Activated CD4-positive, alpha-beta memory T cell treated with anti-CD3 and anti-CD28 coated beads for 36 hours (primary cell): ENCODE measurements at regions not wholly inside any gene's neighbourhood (a gene's known extent, or its start where the extent isn't known, plus 50 kb on each side); places are given as distances from the start of the nearest gene placed in this dataset.
"Not testable (repeated sequence)": the region's sequence is repeated elsewhere in the genome, so short reads cannot be mapped to it uniquely, and the experiment has no call there.

Experiments
- CTCF ChIA-PET: fragments of 350-600 bp; sonication (Branson Sonifier 250); formaldehyde crosslinking; loops from one replicate; lab custom pipeline; 2021; ENCODE audit warnings: antibody characterized with exemption, inconsistent platforms; lab: Charles Lee
- POLR2A ChIA-PET: fragments of 350-600 bp; sonication (Branson Sonifier 250); formaldehyde crosslinking; loops from one replicate; lab custom pipeline; 2021; ENCODE audit warnings: antibody characterized with exemption; lab: Charles Lee
- DNase-seq: peaks from one replicate; pipeline ENCODE4 v3.0.0-alpha.2; 2020
- H3K27ac Mint-ChIP-seq: one replicate; pipeline ENCODE4 v1.8.0; 2021; ENCODE audit warnings: mixed read lengths
- H3K27me3 Mint-ChIP-seq: one replicate; pipeline ENCODE4 v1.8.0; 2021; ENCODE audit warnings: mixed read lengths
- H3K36me3 Mint-ChIP-seq: one replicate; pipeline ENCODE4 v1.8.0; 2021; ENCODE audit warnings: mixed read lengths
- H3K4me1 Mint-ChIP-seq: one replicate; pipeline ENCODE4 v1.8.0; 2021; ENCODE audit warnings: low read depth, mixed read lengths
- H3K4me3 Mint-ChIP-seq: one replicate; pipeline ENCODE4 v1.8.0; 2021; ENCODE audit warnings: mild to moderate bottlenecking, mixed read lengths
- H3K9me3 Mint-ChIP-seq: one replicate; pipeline ENCODE4 v1.8.0; 2021; ENCODE audit warnings: mixed read lengths
- intact Hi-C: fragments of 100-400 bp; cut with micrococcal nuclease; formaldehyde crosslinking; loops from one replicate; pipeline ENCODE4 v1.15.1; 2023

DNA sequence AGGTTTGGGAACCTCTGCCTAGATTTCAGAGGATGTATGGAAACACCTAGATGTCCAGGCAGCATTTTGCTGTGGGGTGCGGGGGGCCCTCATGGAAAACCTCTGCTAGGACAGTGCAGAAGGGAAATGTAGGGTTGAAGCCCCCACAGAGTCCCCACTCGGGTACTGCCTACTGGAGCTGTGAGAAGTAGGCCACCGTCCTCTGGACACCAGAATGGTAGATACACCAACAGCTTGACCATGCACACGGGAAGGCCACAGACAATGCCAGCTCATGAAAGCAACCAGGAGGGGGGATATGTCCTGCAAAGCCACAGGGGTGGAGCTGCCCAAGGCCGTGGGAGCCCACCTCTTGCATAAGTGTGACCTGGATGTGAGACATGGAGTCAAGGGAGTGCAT lies 1336.5 kb downstream of the SPATA31A7 start:
- H3K9me3 Mint-ChIP-seq, intact Hi-C loops, H3K27ac Mint-ChIP-seq, H3K27me3 Mint-ChIP-seq, CTCF ChIA-PET, H3K4me3 Mint-ChIP-seq, POLR2A ChIA-PET, H3K36me3 Mint-ChIP-seq, DNase-seq, H3K4me1 Mint-ChIP-seq: not testable (repeated sequence)

DNA sequence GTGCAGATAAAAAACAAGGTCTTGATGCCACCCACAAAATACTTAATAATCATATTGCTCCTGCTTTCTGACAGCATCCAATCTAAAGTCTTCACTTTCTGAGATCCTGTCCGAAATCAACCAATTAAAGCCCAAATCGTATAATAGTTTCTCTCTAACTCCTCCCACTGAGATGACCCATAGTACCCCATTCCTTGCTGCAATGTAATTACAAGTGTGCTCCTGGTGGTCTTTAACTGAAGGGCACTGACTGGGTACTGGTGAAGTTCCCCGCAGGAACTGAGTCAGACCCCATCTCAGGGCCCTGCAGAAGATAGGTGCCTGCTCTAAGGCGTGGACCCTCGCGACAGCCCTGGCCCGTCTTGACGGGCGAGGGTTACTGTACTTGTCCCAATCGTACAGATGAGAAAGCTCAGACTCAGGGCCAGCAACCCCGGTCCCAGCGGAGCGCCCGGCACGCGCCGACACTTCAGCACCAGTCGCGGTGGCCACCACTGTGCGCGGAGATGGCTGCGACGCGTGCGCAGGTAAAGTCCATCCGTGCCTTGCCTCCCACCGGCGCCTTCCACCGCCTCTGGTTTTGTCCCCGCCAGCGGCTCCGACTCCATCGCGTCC lies 1342.4 kb downstream of the SPATA31A7 start:
- intact Hi-C loops, H3K27ac Mint-ChIP-seq, CTCF ChIA-PET, H3K36me3 Mint-ChIP-seq, POLR2A ChIA-PET, DNase-seq, H3K27me3 Mint-ChIP-seq, H3K4me1 Mint-ChIP-seq, H3K4me3 Mint-ChIP-seq, H3K9me3 Mint-ChIP-seq: not testable (repeated sequence)

DNA sequence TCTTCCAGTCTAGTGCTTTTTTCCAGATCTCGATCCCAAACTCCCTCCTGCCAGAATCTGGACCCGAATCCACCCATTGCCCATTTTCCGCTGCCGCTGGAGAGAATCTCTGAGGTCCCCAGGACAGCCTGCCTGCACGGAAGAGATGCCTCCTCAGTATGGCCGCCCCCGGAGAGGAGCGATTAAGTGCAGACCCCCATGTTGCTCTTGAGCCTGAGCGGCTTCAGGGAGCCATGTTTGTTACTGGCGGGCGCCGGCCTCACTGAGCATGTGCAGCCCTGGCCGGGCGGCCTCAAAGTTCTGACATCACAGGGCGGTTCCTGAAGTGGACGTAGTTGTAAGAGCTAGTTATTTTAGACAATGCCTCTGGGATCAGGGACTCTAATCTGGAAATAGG lies 1342.9 kb downstream of the SPATA31A7 start:
- CTCF ChIA-PET, POLR2A ChIA-PET, H3K4me3 Mint-ChIP-seq, H3K27ac Mint-ChIP-seq, H3K36me3 Mint-ChIP-seq, intact Hi-C loops, H3K27me3 Mint-ChIP-seq, H3K9me3 Mint-ChIP-seq, H3K4me1 Mint-ChIP-seq, DNase-seq: not testable (repeated sequence)

DNA sequence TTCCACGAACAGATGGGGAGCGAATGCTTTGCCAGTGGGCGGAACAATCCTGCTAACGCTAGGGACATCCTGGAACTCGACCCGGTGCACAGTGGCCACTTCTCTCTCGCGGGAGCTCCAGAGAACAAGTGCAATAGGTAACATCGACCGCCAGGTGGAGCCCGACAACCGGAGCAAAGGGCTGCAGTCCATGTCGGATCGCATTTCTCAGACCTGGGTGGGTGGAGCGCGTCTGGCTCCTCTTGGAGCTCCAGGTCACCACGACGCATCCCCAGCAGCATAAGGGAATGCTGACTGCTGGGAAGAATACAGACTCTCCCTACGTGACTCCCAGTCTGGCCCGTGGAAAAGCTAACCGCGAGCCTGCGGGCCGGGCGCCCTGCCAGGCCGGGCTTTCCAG lies 1360.7 kb downstream of the SPATA31A7 start:
- H3K4me1 Mint-ChIP-seq, H3K36me3 Mint-ChIP-seq, H3K27me3 Mint-ChIP-seq, H3K4me3 Mint-ChIP-seq, DNase-seq, intact Hi-C loops, H3K27ac Mint-ChIP-seq, CTCF ChIA-PET, H3K9me3 Mint-ChIP-seq, POLR2A ChIA-PET: not testable (repeated sequence)

DNA sequence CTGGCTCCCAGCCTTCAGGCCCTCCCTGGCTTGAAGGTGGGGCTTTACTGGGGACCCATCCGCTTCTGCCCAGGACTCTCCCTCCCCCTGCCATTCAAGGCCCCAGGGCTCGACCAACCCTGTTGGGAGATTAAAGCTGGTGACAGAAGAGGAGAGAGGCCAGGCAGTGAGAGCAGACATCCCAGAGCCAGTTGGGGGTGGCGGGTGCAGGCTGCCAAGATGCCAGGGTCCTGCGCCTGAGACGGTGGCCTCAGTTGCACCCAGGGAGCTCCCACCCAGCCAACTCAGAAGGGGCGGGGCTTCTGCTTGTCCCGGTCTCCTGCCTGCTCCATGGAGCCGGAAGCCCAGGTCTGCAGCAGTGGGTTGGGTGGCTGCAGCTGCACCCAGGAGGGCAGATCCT lies 1370.8 kb downstream of the SPATA31A7 start:
- intact Hi-C loops = not testable (repeated sequence)

DNA sequence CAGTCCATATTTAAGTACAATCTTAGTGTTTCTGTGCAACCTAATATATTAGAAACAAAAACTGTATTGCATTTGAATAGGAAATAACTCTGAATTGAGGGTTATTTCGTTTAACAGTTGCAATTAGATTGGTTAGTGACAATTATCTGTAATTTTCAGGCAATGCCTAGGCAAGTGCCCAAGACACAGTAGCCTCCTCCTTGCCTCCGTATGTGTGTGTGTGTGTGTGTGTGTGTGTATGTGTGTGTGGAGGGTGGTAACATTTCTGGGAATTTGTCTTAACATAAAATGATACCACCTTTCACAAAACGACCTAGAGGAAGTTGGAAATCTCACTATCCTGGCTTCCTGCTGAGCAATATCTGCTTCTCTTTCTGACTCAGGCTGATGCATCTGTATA lies 1375.3 kb downstream of the SPATA31A7 start:
- peak; percentile 8 for DNase-seq
- CTCF ChIA-PET = not testable (repeated sequence)

More for the DNA sequence above, 1370.8 kb downstream of the SPATA31A7 start:
- H3K9me3 Mint-ChIP-seq, H3K27me3 Mint-ChIP-seq, DNase-seq, CTCF ChIA-PET, H3K4me3 Mint-ChIP-seq, H3K36me3 Mint-ChIP-seq, H3K27ac Mint-ChIP-seq, POLR2A ChIA-PET, H3K4me1 Mint-ChIP-seq: not testable (repeated sequence)

DNA sequence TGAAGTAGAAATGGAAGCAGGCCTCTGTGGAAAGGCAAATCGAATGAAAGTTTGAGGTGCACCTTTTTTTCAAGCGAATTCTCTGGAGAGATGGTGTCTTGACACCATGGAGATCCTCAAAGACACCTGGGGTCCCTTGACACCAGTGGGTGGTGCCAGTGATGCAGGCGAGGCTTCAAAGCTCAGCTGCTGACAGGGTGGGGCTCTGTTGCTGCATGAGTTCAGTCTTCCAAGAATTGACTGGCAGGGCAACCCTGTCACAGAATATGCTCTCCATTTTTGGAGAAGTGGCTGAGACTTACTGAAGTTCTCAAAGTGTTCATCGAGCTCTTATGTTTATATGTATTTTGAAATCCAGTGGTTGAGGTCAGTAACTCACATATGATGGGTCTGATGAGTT lies 1376.6 kb downstream of the SPATA31A7 start:
- H3K27me3 Mint-ChIP-seq, H3K4me3 Mint-ChIP-seq, POLR2A ChIA-PET, H3K9me3 Mint-ChIP-seq, H3K27ac Mint-ChIP-seq, intact Hi-C loops, H3K4me1 Mint-ChIP-seq, DNase-seq, H3K36me3 Mint-ChIP-seq, CTCF ChIA-PET: not testable (repeated sequence)

More for the DNA sequence above, 1375.3 kb downstream of the SPATA31A7 start:
- H3K27me3 Mint-ChIP-seq, H3K4me3 Mint-ChIP-seq, H3K36me3 Mint-ChIP-seq, POLR2A ChIA-PET, H3K27ac Mint-ChIP-seq, H3K9me3 Mint-ChIP-seq, H3K4me1 Mint-ChIP-seq, intact Hi-C loops: not testable (repeated sequence)

DNA sequence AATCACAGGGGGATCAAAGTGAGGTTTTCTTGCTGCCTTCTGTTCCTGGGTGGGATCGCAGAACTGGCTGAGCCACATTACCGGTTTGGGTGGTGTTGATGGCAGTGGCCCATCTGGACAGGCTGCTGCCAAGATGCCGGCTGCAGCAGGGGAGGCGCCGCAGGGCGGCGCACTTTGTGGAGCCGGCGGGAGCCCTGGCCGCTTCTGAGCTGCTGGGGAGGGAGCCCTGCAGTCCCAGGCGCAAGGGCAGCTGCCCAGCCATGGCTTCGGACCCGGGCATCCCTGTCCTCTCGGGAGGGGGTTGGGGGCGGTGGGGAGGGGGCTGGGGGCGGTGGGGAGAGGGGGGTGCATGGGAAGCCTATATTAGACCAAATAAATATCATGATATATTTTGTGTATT lies 1407.3 kb downstream of the SPATA31A7 start:
- H3K27ac Mint-ChIP-seq, H3K36me3 Mint-ChIP-seq, DNase-seq, H3K4me3 Mint-ChIP-seq, intact Hi-C loops, CTCF ChIA-PET, H3K9me3 Mint-ChIP-seq, H3K27me3 Mint-ChIP-seq, POLR2A ChIA-PET, H3K4me1 Mint-ChIP-seq: not testable (repeated sequence)
